HepG2 (cell line): ENCODE measurements at regions not wholly inside any gene's neighbourhood (a gene's known extent, or its start where the extent isn't known, plus 50 kb on each side); places are given as distances from the start of the nearest gene placed in this dataset.

Experiments
- ATAC-seq: fragments of 200-7000 bp; cut with Tn5 transposase; 3 replicates; pipeline ENCODE4 v1.9.1; 2020; ENCODE audit warnings: mild to moderate bottlenecking, moderate library complexity
- BruUV-seq: library from RNA; stranded (reverse); fragments of 400-500 nt; replicated peaks from 2 replicates; lab custom pipeline; 2021; lab: Mats Ljungman, UMichigan
- CTCF ChIA-PET: fragments of 300-600 bp; formaldehyde crosslinking; extraction: SDS; loops from one replicate; lab custom pipeline; 2021; ENCODE audit warnings: low total read pairs, inconsistent platforms, low intra/inter-chr PET ratio; lab: Yijun Ruan, JAX
- POLR2A ChIA-PET: fragments of 350-600 bp; sonication (Branson Sonifier 250); formaldehyde crosslinking; loops from one replicate; lab custom pipeline; 2020; ENCODE audit warnings: antibody characterized with exemption, inconsistent platforms; lab: Yijun Ruan, JAX
- DNase-seq: peaks from one replicate; pipeline ENCODE4 v3.0.0-alpha.2; 2015; ENCODE audit warnings: low spot score
- FAIRE-seq: peaks from 3 replicates; lab custom pipeline; 2011; peaks lifted over from hg19 to GRCh38; lab: Jason Lieb, UNC
- H2AFZ ChIP-seq: one replicate; pipeline ENCODE4 v1.6.1; 2011; ENCODE audit warnings: low read length, inconsistent platforms
- H3K27ac ChIP-seq: fragments of 300-600 bp; 3 replicates; pipeline ENCODE4 v1.8.0; 2011; ENCODE audit warnings: mixed run types, mild to moderate bottlenecking, mixed read lengths, low read length, inconsistent platforms; ENCODE audit not compliant: insufficient read depth; ENCODE audit errors: extremely low read length
- H3K27me3 ChIP-seq, 2 experiments: fragments of 200-600 bp in 1 of 2; 2 replicates in 1 of 2; 3 replicates in 1 of 2; pipeline versions ENCODE4 v1.6.0 to v1.8.0; 2011; ENCODE audit warnings: low read length in 2 of 2, mild to moderate bottlenecking in 2 of 2, moderate library complexity in 2 of 2, inconsistent platforms in 1 of 2; ENCODE audit not compliant: insufficient read depth in 2 of 2, control insufficient read depth in 1 of 2
- H3K36me3 ChIP-seq, 2 experiments: fragments of 200-600 bp in 1 of 2; replicated peaks in 1 of 2; 2 replicates in 1 of 2; 3 replicates in 1 of 2; pipeline versions ENCODE4 v1.5.1 to v1.8.0; 2011; ENCODE audit warnings: low read length in 2 of 2, inconsistent platforms in 1 of 2; ENCODE audit not compliant: insufficient read depth in 2 of 2, control insufficient read depth in 1 of 2
- H3K4me1 ChIP-seq: 2 replicates; pipeline ENCODE4 v1.5.1; 2012; ENCODE audit warnings: low read length, inconsistent platforms; ENCODE audit not compliant: insufficient read depth
- H3K4me2 ChIP-seq: 2 replicates; pipeline ENCODE4 v1.6.0; 2011; ENCODE audit warnings: low read depth, low read length, inconsistent platforms
- H3K4me3 ChIP-seq, 3 experiments: fragments of 200-600 bp in 1 of 3; sonication (generic), shearing (Covaris generic) in 1 of 3; replicated peaks in 1 of 3; 2 replicates each; pipeline ENCODE4 v1.5.1; 2011 to 2016; ENCODE audit warnings: low read length in 3 of 3, inconsistent platforms in 2 of 3, low read depth in 2 of 3, mild to moderate bottlenecking in 2 of 3, control low read depth in 1 of 3, mixed read lengths in 1 of 3; ENCODE audit not compliant: insufficient read depth in 1 of 3
- H3K79me2 ChIP-seq: one replicate; pipeline ENCODE4 v1.6.1; 2011; ENCODE audit warnings: low read length, inconsistent platforms; ENCODE audit not compliant: insufficient read depth
- H3K9ac ChIP-seq: 2 replicates; pipeline ENCODE4 v1.6.0; 2011; ENCODE audit warnings: mild to moderate bottlenecking, low read depth, low read length, inconsistent platforms; ENCODE audit not compliant: insufficient read depth
- H3K9me3 ChIP-seq: 2 replicates; pipeline ENCODE4 v1.5.1; 2012; ENCODE audit warnings: mild to moderate bottlenecking, low read length
- H4K20me1 ChIP-seq: 2 replicates; pipeline ENCODE4 v1.6.0; 2011; ENCODE audit warnings: inconsistent platforms, mild to moderate bottlenecking, low read length, moderate library complexity; ENCODE audit not compliant: insufficient read depth
- ATF1 ChIP-seq: IDR thresholded peaks from 2 replicates; pipeline ENCODE4 v1.6.1; 2016; ENCODE audit warnings: mild to moderate bottlenecking, control low read depth
- NFIC ChIP-seq: IDR thresholded peaks from 2 replicates; pipeline ENCODE4 v1.6.1; 2012; ENCODE audit warnings: mild to moderate bottlenecking, low read length, inconsistent platforms
- RBAK ChIP-seq: sonication (generic); formaldehyde crosslinking; IDR thresholded peaks from 2 replicates; pipeline ENCODE4 v1.5.1; 2020; ENCODE audit warnings: mild to moderate bottlenecking, missing genetic modification reagents
- RFX1 ChIP-seq: fragments of 450-650 bp; IDR thresholded peaks from 2 replicates; pipeline ENCODE4 v1.6.1; 2017
- RNF219 ChIP-seq: sonication (generic); formaldehyde crosslinking; IDR thresholded peaks from 2 replicates; pipeline ENCODE4 v1.5.0; 2020; ENCODE audit warnings: mild to moderate bottlenecking, missing genetic modification reagents
- SETDB1 ChIP-seq: sonication (generic); formaldehyde crosslinking; IDR thresholded peaks from 2 replicates; pipeline ENCODE4 v1.5.1; 2020; ENCODE audit warnings: missing genetic modification reagents, mild to moderate bottlenecking, borderline replicate concordance
- SRY ChIP-seq: sonication (generic); formaldehyde crosslinking; IDR thresholded peaks from 2 replicates; pipeline ENCODE4 v1.8.0; 2022; ENCODE audit warnings: mild to moderate bottlenecking, missing genetic modification reagents
- TOE1 ChIP-seq: sonication (generic); formaldehyde crosslinking; IDR thresholded peaks from 2 replicates; pipeline ENCODE4 v1.4.0; 2020; ENCODE audit warnings: mild to moderate bottlenecking, missing genetic modification reagents
- TRAFD1 ChIP-seq: sonication (generic); formaldehyde crosslinking; IDR thresholded peaks from 2 replicates; pipeline ENCODE4 v1.5.1; 2020; ENCODE audit warnings: missing genetic modification reagents, mild to moderate bottlenecking, borderline replicate concordance
- ZNF280B ChIP-seq: sonication (generic); formaldehyde crosslinking; IDR thresholded peaks from 2 replicates; pipeline ENCODE4 v1.5.0; 2020; ENCODE audit warnings: missing genetic modification reagents, mild to moderate bottlenecking, borderline replicate concordance
- ZNF30 ChIP-seq: sonication (generic); formaldehyde crosslinking; IDR thresholded peaks from 2 replicates; pipeline ENCODE4 v1.5.0; 2020; ENCODE audit warnings: mild to moderate bottlenecking, missing genetic modification reagents
- ZNF331 ChIP-seq: sonication (generic); formaldehyde crosslinking; IDR thresholded peaks from 2 replicates; pipeline ENCODE4 v1.4.0; 2020; ENCODE audit warnings: missing genetic modification reagents
- ZNF383 ChIP-seq: sonication (generic); formaldehyde crosslinking; IDR thresholded peaks from 2 replicates; pipeline ENCODE4 v1.4.0; 2020; ENCODE audit warnings: missing genetic modification reagents, mild to moderate bottlenecking, borderline replicate concordance
- ZNF543 ChIP-seq: sonication (generic); formaldehyde crosslinking; IDR thresholded peaks from 2 replicates; pipeline ENCODE4 v1.4.0; 2020; ENCODE audit warnings: mild to moderate bottlenecking, missing genetic modification reagents
- ZNF562 ChIP-seq: sonication (generic); formaldehyde crosslinking; IDR thresholded peaks from 2 replicates; pipeline ENCODE4 v1.8.0; 2022; ENCODE audit warnings: missing genetic modification reagents, borderline replicate concordance
- ZUFSP ChIP-seq: sonication (generic); formaldehyde crosslinking; IDR thresholded peaks from 2 replicates; pipeline ENCODE4 v1.9.0; 2021; ENCODE audit warnings: missing genetic modification reagents, mild to moderate bottlenecking, borderline replicate concordance
- WGBS: methylation state at CpG from one replicate; pipeline ENCODE4 v1.1.6; 2017; ENCODE audit warnings: low lambda C conversion rate; 5-methylcytosine and 5-hydroxymethylcytosine counted together
- in situ Hi-C: cut with HindIII; loops from 2 replicates; pipeline ENCODE4 v1.10.0; 2017; ENCODE audit warnings: low pct_unique_long_range_greater_than_20kb; ENCODE audit not compliant: extremely low pct_ligation_motif_present
- intact Hi-C: fragments of 100-400 bp; cut with micrococcal nuclease; formaldehyde crosslinking; loops from one replicate; pipeline ENCODE4 v1.10.0; 2022; ENCODE audit not compliant: unreplicated experiment

DNA sequence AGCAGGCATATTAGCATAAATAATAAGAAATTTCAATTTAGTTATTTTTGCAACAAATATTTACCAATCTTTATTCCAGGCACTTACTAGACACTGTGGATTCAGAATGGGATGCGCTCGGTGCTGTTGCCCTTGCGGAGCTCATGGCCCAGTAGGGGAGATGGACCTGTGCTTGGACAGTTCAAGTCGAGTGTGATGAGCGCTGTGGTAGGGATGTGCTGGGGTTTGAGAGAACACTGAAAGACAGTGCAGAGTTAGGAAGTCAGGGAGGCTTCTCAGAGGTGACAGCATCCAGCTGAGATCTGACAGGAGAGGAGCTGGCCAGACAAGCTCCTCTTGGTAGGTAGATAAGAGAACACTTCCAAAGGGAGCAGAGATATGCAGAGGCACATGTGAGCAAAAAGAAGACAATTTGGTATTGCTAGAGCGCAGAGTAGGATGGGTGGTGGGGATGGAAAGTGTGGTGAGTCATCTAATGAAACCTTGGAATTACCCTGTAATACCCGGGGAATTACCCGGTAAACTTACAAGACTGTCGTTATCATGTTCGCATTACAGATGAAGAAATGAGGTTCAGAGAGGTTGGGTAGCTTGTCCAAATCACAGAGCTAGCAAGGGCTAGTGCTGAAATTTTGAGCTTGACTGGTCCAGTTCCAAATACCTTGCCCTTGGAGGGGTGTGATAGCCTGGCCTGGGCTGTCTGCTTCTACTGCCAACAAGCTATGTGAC lies 298.1 kb upstream of the N4BP1 start:
- Histone ChIP-seq H4K20me1 (no peaks in the 10 kb centered on the region), H3K9ac (no peak overlapping the region), H3K9me3 (no peaks in the 10 kb centered on the region), H3K4me2 (no peak overlapping the region), H3K4me3 (no peak overlapping the region), H3K27ac (no peak overlapping the region), H3K27me3 (peaks cover 0 to 21% of the 10 kb centered on the region in 2 experiments; a peak in 2 of 5 replicates), H3K36me3 (no peaks in the 10 kb centered on the region), H3K79me2 (no peaks in the 10 kb centered on the region), H3K4me1 (peaks cover 3% of the 10 kb centered on the region), H2AFZ (no peak overlapping the region)
- BruUV-seq: no TSS peak
- in situ Hi-C loops (no loop called here), intact Hi-C loops (no loop called here)
- DNase-seq (no peak), FAIRE-seq (no peak), ATAC-seq (no peak)
- ChIA-PET CTCF (no interaction called here), POLR2A (no interaction called here)
- WGBS: 34% methylated on average over 10 of the region's 10 CpGs
- TF ChIP-seq ZNF331 (CRISPR knock-in tag) (no peak), NFIC (no peak), TOE1 (CRISPR knock-in tag) (no peak), ZNF543 (no peak), ZNF562 (CRISPR knock-in tag) (no peak), RNF219 (CRISPR knock-in tag) (no peak), RBAK (CRISPR knock-in tag) (no peak), ZUFSP (CRISPR knock-in tag) (no peak), ZNF280B (CRISPR knock-in tag) (no peak), SETDB1 (no peak), ZNF383 (CRISPR knock-in tag) (no peak), SRY (CRISPR knock-in tag) (no peak), TRAFD1 (no peak), RFX1 (no peak), ZNF30 (CRISPR knock-in tag) (no peak), ATF1 (CRISPR knock-in tag) (no peak)
